Nucleus accumbens (tissue), 56 donors: ENCODE measurements at regions not wholly inside any gene's neighbourhood (a gene's known extent, or its start where the extent isn't known, plus 50 kb on each side); places are given as distances from the start of the nearest gene placed in this dataset.
A peak's percentile ranks its signal among the peaks of the same experiment; 100 is the strongest.
"Not testable (repeated sequence)": the region's sequence is repeated elsewhere in the genome, so short reads cannot be mapped to it uniquely, and the experiment has no call there.

Source experiments
- DNase-seq, 56 donors: peaks; one replicate each; lab custom pipeline; 2025; lab: John Stamatoyannopoulos, UW

DNA sequence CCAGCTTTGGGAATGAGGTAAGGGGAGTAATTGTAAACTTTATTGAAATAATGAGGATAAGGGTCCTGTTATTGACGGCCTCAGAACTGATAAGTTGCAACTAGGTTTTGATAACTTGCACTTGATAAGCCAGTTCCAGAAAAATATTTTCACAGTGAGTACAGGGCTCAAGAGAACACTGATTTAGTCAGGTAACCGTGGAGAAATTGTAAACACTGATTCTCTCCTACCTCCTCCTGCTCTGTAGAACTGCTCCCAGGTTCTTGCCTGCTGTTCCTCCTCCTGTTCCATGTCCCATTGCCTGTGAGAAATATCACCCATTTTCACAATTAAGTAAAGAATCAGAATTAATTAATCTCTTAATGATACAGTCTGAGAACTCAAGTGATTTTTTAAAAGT lies 55.0 kb upstream of the CXXC4 start:
- DNase-seq = no peak

DNA sequence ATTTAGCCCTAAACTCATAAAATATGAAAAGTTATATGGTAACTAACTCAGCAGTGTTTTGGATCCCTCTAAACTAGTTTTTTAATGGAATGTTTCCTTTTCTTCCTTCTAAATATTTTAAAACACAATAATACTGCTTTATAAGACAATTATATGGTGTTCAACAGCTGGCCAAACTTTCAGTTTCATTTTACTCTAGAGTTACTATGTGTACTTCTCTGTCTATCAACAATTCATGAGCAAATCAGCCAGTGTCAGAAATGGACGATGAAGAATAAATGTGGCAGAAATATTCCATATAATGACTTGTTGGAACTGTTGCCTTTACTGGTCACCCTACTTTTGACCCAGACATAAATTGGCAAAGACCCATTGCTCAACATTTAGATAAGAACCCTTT lies 64.8 kb upstream of the CXXC4 start:
- DNase-seq = no peak

DNA sequence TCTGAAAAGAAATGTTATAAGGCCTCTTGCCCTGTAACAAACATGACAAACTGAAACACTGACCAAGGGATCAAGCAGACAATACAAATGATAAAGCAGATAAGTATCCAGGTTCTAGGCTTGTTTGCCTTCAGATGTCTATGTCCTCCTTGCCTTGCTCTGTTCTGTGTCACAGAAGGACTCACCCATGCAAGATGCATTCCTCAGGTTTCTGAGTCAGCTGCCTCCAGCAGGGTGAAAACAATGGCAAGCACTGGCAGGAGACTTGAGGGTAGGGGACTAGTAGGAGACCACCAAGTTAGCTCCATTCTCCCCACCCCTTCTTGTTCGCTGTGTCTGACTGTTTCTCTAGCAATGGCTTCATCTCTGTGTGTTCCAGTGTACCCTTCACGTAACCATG lies 76.6 kb upstream of the CXXC4 start:
- DNase-seq = no peak

- DNase-seq = no peak
Observed at GRCh38 chr4:104574371-104574770, 79.7 kb upstream of the CXXC4 start.

DNA sequence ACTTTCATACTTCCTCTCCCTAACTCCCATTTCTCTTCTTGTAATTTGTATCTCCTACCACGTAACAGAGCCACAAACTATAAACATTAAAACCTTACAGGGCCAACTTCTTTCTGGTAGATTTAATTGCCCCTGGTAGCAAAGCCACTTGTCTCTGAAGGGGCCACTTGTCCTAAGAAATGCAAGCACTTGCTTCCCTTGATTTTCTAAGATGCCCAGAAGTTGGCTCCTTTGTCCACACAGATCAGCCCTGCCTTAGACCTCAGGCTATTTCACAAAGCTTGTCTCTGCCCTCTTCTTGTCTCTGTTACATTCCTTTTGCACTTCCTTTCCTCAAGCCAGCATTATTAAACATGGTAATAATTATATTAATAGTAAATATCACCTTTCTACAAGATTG lies 80.6 kb upstream of the CXXC4 start:
- DNase-seq = no peak

DNA sequence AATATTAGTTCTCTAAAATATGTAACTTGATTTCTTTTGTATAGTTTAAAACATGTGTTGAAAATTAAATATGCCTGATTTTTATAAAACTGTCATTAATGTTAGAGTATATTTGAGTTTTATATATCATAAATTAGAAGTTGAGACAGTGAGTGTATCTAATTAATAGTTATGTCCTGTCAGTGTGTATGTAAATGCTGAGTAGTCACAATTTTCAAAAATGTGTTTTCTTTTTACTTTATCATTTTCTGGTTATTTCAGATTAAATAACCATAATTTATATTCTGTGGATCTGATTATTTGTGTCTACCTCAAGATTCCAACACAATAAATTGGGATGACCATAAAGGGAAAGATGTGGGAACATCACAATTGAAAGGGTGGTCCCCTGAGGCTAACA lies 82.7 kb upstream of the CXXC4 start:
- DNase-seq = no peak

GRCh38 chr4:104581476-104581875 lies 86.8 kb upstream of the CXXC4 start:
- DNase-seq = not testable (repeated sequence)

DNA sequence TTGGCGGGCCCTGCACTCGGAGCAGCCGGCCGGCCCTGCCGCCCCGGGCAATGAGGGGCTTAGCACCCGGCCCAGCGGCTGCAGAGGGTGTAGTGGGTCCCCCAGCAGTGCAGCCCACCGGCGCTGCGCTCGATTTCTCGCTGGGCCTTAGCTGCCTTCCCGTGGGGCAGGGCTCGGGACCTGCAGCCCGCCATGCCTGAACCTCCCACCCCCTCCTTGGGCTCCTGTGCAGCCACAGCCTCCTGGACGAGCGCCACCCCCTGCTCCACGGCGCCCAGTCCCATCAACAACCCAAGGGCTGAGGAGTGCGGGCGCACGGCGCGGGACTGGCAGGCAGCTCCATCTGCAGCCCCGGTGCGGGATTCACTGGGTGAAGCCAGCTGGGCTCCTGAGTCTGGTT lies 87.4 kb upstream of the CXXC4 start:
- not testable (repeated sequence) for DNase-seq

- no peak for DNase-seq
Observed at GRCh38 chr4:104589264-104589868, 94.7 kb upstream of the CXXC4 start.

- DNase-seq = peak in 11 of 56 donors; percentile 1 to 23 (median 3)
Observed at GRCh38 chr4:104591510-104591911, 96.8 kb upstream of the CXXC4 start.

DNA sequence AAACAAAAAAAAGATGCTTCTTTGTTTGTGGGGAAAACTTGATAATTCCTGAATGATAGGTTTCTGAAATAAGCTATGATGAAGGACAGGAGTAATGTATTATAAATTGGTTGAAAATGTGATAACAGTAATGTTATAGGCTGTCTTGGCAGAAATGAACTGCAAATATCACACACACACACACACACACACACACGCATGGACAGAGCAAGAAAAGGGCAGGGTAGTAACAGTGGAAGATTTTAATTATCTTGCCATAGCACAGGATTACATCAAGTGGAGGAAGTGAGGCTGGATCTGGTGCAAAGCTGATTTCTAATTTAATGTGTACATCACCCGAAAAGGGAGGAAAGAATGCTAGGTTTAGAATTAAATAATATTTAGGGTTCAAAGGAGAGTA lies 97.5 kb upstream of the CXXC4 start:
- no peak for DNase-seq

GRCh38 chr4:104593019-104593418 lies 98.3 kb upstream of the CXXC4 start:
- no peak for DNase-seq

DNA sequence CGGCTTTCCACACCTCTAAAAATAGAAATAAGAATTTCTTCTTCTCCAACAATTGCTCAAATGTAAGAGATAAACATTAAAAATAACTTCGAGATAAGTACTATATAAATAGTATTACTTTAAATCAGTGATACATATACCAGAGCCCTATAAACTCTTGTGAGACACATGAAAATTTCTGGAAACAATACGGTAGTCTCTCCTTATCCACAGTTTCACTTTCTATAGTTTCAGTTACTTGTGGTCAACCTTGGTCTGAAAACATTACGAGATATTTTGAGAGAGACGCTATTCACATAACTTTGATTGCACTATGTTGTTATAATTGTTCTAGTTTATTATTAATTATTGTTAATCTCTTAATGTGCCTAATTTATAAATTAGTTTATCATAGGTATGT lies 101.5 kb upstream of the CXXC4 start:
- DNase-seq = no peak

GRCh38 chr4:104615496-104615895 lies 120.8 kb upstream of the CXXC4 start:
- DNase-seq = no peak

- DNase-seq = no peak
Observed at GRCh38 chr4:104615926-104616325, 121.2 kb upstream of the CXXC4 start.

- DNase-seq = peak in 30 of 56 donors; percentile 1 to 57 (median 16)
Observed at GRCh38 chr4:104616401-104616820, 121.7 kb upstream of the CXXC4 start.

GRCh38 chr4:104625706-104626105 lies 131.0 kb upstream of the CXXC4 start:
- no peak for DNase-seq

- no peak for DNase-seq
Observed at GRCh38 chr4:104629601-104630000, 134.9 kb upstream of the CXXC4 start.

DNA sequence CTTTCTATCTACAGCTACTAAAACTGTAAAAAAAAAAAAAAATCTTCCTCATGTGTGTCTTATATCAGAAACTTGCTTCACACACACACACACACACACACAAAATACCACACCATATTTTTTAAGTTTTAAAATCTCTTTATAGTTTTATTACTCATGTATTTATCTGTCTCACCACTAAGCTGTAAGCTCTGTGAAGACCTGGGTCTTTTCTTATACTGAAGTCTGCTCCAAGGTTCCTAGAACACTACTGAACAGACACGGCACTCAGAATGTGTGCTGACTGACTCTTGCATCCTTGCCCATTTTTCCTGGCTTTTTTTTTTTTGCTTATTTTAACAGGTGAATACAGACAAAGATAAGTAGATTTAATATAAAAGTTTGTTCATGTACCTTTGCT lies 135.6 kb upstream of the CXXC4 start:
- no peak for DNase-seq

DNA sequence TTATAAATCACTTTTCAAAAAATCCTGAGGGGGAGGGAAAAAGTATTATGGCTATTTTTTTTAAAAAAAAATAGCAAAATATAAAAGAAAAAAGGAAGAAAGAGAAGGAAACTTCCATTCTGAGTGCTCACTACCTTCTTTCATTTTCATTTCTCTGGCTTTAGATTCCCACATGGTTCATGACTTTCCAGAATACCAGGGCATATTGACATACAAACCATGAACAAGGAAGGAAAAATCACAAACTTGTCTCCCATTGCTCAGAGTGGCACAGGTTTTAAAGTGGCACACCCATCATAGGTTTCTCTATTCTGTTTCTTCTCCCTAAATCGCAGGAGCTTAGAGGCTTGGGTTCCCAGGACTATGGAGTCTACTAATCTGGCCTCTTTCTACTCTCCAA lies 136.3 kb upstream of the CXXC4 start:
- DNase-seq = no peak

DNA sequence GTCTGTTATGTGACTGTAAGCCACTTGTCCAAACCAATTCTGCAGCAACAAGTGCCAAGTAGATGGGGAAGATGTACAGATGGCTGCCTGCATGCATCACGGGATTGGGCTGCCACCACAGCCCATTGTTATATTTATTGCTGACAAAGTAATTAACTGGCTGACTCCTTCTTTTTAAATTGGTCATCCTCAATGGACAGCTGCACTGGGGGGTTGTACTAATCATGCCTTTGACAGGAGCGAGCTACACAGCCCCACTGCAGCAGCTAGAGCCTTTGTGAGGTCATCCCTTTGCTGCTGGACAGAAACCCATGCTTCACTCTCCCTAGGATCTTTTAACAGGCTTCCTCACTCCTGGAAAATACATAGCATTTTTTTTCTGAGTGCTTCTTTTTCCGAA lies 146.7 kb upstream of the CXXC4 start:
- DNase-seq = no peak

DNA sequence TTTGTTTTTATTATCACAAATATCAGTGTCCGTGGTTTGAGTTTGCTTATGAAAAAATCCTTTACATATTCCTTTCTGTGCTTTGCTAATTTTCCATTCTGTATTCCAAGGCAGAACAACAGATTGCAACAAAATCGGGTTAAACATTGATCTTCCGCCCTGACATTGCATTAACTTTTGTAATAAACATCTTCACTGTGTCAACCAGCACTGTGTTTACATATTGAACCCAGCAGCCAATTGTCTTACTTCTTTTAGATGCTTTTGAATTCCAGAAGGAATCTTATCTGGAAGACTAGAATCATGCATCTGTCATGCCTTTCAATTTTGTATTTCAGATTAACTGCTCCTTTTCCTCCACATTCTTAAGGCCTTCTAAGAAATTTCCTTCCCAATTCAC lies 147.8 kb upstream of the CXXC4 start:
- no peak for DNase-seq

DNA sequence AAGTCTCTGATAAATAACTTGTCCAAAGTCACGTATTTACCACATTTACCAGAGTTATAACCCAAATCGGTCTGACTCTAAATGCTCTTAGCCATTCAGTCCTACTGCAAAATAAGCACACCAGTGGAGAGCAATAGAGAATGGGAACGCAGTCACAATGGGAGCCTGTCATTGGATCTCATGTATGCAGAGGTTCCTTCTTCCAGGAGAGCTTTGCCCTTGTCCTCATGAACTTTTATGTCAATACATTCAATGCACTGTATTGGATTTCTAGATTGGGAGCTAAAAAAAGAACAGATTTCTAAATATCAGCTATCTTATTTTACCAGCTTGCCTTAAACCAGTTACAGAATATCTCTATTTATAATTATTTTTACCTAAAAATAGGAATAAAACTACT lies 149.1 kb upstream of the CXXC4 start:
- no peak for DNase-seq
